IPS DF 4.7 (cell line): ENCODE measurements at regions not wholly inside any gene's neighbourhood (a gene's known extent, or its start where the extent isn't known, plus 50 kb on each side); places are given as distances from the start of the nearest gene placed in this dataset.

Experiments
- DNase-seq: peaks from one replicate; pipeline ENCODE4 v3.0.0-alpha.2; 2013; ENCODE audit warnings: low spot score; ENCODE audit errors: extremely low read depth

DNA sequence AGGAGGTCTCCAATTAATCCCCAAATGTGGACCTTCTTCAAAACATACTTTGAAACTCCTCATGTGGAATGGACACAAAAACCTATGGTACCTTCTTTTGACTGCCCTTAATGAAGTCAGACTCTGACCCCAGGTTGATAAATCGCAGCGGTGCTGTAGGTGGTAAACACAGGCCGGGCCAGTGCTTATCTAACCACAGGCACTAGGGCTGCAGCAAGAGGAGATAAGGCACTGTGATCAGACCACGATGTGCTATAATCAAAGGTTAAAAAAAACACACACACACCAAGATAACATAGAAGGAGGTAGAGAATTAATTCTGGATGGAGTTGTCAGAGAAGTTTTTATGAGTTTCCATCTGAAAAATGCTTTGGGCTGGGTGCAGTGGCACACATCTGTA is 52.3 kb upstream of the SIPA1L2 start:
- DNase-seq: no peak

DNA sequence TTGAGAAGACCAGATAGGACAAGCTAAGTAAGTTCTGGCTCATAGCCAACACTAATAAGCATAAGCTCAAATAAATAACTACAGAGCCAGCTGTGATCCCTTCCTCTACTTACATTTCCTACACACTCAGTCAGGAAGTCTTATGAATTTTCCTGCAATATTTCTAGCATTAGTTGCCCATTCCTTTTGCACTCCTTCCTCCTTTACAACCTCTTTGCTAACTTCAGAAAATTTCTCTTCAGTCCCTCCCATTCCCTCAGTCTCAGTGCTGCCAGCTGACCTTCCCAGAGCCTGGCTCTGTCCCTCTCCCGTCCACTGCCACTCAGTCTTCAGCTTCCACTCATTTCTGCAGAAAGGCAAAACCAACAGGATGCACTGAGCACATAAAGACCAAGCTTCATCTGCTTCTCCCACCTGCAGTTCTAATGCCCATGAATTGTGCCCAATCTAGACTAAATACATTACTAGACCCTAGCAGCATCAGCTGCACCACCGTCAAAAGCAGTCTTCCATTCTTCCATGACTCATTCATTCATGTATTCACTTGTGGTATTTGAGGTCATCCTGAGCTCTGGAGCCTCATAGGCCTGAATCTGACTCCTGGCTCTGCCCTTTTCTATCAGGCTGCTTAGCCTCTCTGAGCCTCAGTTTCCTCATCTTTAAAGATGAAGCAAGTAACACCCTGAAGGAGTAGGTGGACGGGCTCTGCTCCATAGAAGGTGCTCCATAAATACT is 54.6 kb upstream of the SIPA1L2 start:
- no peak for DNase-seq

DNA sequence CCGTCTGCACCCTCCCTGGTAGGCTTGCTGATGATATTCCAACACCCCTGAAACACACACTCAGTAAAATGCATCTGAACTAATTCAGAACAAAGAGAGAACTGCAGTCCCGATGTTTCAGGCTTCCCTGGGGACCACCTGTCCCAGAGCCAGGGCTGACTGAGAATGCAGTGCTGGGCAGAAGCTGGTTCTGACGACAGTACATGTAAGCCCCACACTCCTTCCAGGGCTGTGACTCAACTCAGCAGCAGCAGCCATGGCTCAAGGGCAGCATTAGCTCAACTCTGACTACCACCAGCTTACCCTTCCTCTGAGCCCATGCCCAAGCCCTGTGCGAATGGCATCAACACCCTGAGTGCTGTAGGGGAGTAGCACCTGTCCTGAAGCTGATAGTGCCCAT is 56.4 kb upstream of the SIPA1L2 start:
- DNase-seq: no peak

DNA sequence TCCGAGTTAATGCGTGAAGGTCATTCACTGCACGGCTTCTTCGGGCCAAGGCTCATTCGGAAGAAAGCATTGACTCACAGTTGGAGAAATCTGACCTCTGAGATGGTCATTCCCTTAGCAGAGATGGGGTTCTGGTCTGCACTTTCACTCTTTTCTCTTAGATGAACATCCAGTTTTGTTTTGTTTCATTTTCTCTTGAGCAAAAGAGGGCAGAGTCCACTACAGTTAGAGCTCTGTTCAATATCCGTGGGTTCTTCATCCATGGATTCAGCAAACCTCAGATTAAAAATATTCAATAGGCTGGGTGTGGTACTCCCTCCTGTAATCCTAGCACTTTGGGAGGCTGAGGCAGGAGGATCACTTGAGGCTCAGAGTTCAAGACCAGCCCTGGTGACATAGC is 57.4 kb upstream of the SIPA1L2 start:
- DNase-seq: no peak

DNA sequence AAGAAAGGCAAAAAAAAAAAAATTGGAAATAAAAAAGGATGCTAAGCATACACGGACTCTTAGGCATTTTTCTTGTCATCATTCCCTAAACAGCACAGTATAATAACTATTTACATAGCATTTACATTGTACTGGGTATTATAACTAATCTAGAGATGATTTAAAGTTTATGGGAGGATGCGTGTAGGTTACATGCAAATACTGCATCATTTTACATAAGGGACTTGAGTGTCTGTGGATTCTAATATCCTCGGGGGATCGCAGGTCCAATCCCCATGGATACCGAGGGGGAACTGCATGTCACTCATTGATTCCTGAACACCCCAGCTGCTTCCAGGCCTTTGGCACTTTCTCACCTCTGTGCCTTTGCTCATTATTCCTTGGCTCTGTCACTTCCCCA is 57.8 kb upstream of the SIPA1L2 start:
- DNase-seq: no peak

DNA sequence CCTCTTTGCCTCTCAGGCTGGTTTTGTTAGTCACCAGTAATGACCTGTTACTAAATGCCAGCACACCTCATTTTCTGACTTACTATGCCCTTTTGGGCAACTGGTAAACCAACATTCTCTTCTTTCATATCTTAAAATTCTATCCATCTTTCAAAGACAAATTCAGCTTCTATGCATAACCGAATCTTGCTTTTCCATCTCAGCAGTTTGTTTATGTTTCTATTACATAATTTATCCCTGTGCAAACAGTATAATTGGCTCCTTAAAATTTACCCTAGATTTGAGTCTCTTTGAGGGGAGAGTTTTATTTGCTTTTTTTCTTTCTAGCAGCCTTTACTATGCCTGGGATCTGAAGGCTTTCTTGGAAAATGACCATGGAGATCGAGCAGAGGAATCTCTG is 58.5 kb upstream of the SIPA1L2 start:
- DNase-seq: no peak

DNA sequence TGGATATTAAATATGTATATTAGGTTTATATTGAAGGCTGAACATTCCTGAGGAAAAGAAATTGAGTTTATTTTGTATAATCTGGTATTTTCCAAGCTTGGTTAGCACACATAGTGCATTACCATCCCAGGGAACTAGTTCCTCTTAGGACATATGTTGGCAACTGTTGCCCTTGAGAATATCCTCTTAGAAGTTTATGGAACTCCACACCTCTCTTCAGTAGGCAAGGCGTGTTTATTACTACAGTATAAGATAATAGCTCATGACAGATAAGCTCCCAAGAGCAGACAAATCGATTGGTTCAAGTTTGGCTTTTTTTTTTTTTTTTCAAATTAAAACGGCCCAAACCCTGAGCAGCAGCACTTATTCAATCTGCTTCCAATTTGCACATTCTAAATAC is 59.8 kb upstream of the SIPA1L2 start:
- DNase-seq: no peak

DNA sequence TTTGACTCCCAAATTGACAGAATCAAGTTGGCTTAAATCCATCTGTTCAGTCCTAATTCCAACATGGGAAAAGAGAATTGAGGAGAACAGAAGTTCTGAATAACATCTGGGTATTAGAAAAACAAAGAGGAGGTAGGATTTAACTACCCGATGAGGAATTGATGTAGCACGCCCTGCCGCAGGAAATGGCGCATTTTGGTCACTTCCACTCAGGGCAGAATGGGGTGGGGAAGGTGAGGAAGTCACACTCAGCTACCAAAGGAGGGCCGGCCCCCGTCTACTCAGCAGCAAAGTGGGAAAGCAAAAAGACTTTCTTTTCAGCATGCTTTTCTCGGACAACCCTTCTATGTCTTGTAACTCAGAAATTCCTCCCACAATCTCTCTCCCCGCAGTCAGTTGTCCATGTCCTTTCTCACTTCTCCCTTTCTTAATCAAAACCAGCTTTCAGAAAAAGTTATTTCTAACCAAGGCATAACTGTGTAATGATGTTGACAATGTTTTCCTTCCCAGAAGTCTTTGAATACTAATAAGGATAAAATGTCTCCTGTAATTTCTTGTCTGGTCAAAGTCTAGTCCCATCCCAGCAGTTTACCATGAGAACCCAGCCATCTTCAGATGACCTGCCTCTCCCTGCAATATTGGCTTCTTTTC is 60.5 kb upstream of the SIPA1L2 start:
- no peak for DNase-seq

DNA sequence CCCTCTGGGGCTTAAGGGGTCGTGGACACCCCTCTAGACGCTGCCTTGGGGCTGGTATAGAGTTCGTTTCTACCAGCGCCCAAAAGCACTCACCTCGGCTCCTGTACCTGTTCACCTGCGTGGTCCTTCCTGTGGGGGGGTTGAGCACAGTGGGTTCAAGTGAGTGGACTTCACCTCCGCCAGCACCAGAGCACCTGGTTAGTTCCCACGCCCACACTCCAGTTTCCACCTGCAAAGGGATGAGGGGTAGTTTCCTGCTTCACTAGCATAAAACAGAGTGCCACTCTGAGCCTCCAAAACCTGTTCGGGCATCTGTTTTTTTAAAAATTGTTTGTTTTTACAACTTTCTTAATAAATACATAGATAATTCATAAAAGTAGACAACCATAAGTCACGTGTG is 64.5 kb upstream of the SIPA1L2 start:
- no peak for DNase-seq

DNA sequence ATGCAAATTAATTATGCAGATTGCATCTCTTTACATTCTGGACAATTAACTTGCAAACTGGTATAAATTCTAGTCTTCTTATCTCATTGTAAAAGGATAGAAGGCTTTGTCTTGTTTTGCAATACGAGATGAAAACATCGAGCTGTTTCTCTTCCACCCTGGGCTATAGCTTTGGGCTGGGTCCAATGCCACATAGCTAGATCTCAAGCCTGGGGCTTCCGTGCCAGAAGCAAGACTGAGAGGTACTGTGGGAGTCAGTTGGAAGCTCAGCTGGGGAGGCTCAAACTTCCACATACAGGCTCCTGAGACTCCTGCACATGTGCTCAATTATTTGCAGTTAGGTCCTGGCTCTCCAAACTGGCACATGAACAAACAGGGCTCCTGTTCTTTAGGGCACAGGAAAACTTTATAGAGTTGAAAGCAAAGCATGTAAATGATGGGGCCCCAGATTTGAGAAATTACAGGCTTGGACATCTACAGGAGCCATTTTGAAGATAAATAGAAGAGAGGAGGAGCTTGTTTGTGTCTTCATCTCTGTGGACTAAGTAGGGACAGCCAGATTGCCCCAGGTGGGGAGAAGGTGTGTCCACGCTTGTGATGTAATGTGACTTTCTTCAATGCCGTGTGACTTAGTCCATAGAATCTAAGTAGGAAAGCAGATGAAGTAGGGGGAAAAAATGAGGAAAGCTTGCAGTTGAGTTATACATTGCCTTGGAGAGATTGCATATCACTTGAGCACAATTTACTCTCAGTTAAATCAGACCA is 65.9 kb upstream of the SIPA1L2 start:
- no peak for DNase-seq

DNA sequence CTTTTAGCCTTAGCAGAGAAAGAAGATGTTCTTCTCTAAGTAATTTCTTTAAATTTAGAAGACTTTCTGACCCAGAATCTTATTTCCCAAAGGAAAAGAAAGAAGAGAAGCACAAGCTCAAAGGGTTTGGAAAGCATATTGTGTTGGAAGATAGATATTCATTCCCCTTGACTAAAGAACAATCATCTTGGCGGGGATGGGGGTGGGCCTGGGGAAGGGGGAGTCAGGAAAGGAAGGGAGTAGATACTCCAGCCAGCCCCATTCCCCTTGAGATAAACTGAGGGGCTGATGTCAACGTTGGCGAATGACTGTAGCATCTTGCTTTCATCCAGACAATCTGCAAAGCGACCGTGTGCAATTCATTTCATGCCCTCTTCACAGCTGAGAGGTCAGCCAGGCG is 66.5 kb upstream of the SIPA1L2 start:
- no peak for DNase-seq

DNA sequence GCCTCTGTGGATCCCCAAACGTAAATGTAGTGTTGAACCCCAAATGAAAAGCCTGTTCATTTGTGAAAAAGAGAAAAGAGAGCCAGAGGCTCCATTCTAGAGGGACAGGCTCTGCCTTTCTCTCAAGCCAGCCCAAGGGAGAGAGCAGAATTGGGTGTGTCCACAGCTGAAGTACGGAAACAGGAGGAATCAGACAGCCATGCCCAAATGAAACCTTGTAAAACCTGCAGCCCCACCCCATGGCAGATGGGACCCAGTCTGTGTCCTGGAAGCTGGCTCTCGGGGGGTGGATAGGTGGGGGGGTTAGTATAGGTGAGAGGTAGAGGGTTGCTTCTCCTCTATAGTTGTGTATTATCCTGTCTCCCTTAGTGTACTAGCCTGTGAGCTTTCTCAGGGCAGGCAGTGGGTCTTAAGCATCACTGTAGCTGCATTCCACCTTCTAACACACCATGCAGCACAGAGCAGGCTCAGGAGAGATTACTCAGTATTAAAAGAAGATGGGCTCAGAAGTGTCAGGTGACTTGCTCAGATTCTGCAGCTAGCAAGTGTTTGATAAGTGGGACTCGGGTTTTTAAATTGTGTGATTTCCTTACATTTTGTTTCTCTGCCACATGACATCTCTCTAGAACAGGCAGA is 67.4 kb upstream of the SIPA1L2 start:
- DNase-seq: no peak

DNA sequence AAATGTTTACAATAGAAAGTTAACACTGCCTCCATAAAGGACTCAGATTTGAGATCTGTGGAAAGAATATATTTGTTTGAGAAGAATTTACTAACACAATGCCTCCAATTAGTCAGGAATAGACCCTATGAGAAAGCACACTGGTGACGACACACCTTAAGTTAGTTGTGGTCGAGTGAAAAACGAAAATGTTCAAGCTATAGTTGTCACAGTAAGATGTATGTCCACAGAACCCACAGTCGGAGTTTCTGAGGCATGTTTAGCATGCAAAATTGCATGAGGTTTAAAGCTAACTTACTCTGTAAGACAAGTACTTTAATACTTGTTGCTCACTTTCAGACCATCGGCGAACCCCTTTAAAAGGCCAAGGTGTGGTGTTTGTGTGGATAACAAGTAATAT is 69.9 kb upstream of the SIPA1L2 start:
- no peak for DNase-seq

DNA sequence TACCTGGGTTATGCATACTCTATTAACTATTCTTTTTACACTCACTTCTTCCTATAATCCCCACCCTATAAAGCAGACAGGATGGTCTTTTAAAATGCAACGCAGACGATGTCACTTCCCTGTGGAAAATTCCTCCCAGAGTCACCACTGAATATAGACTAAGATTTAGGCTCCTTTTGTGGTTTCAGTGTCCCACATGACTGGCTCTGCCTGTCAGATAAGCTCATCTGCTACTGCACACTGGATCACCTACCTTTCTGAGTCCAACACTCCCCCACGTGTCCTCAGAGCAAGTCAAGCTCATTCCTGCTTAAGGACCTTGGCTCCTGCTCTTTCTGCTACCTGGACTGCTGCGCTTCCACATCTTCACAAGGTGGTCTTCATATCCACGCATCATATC is 73.0 kb upstream of the SIPA1L2 start:
- no peak for DNase-seq

DNA sequence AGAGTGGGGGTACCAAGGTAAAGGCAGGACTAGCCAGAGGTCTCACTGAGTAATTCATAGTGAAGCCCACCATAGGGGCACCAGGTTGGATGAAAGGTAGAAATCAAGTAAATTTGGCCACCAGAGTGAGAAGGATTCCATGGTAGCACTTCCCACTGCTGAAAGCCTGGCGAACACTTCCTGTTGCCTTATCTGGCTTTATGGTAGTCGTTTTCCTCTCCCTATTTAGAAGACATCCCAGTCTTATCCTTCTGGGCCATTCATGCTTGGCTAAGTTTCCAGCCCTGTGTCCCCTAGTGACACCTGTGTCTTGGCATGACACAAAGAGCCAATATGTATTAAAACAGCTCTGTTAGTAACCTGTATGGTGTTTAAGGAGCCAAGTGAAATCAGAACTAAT is 74.3 kb upstream of the SIPA1L2 start:
- DNase-seq: no peak

DNA sequence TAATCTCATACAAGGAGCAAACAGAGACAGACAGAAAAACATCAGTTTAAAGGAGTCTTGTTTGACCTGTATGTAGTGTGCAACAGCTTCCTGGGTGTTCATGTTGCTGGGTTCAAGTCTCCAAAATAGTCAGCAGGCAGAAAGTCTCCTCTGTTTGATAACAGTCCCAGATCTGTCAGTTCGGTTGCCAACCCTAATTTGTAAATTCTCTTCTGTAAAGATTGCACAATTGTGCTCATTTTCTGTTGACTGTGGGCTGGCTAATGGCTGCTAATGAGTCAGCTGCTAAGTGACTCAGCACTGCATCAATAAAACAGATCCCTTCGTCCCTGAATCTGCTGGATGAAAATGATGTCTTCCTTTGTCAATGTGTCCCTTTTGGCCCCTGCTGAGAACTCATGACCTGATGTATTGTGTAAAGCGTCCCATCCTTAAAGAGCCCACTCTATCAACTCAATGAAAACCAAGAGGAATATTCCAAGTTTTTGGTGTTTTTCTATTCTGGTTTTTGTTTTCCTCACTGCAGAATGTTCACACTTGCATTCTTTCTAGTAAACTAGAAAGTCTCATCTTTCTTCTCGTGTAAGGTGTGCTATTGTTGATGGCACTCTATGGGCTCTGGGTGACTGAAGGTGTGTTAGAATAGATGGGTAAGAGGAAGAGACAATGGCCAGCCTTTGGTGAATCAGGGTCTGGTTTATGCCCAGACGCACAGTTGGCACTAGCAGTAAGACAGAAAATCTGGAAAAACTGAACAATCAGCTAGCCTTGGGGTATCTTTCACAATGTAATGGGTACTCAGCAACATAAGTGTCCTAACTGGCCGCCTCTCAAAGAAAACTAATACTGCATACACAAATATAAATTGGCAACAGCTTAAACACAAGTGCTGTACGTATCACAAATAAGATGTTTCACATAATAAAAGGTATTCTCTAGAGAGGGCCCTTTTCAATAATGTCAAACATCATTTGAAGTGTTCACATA is 75.1 kb upstream of the SIPA1L2 start:
- no peak for DNase-seq

DNA sequence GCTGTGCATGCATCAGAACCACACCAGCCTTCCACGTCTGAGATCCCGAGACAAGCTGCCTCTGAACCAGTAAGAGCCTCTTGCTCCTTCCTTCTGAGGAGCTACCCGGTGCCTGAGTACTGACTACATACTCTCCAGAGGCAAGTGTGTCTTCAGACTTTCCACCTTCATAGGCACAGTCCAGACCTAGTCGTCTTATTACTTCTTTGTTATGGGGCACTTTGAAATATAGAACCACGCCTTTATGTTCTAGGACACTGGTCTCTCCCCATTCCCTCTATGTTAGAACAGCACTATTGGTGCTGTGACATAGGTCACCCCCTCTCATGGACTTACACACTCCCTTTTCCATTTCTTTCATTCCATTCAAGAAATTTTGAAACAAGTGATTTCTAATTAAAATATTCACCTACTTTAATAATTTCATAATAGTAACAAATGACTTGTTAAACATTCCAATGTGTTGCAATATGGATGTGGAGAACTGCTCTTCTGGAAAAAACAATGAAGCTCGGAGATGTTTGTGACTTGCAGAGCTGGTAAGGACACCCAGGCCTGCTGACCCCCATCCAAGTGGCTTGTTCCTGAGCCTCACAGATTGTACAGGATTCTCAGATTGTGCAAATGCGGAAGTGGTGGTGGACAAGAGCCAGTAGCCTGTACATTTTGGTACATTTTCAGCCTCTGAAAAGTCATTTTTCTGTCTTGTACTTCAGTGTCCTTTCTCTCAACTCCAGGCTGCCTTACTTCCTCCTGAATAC is 76.1 kb upstream of the SIPA1L2 start:
- DNase-seq: no peak

DNA sequence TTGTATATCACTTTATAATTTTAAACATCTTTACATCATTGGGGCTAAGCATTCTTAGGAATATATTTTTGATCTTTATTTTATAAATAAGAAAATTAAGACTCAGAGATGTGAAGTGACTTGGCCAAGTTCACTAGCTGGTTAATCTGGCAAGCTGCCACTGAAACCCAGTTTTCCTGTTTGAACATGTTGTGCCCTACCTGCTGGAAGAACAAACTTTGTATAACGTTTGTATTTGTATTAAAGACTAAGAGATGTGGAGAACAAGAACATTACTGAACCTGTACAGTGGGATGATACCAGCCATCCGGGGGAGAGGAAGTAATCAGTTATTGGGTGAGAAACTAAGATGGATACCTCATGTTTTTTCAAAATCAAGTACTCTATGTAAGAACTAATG is 77.2 kb upstream of the SIPA1L2 start:
- no peak for DNase-seq

DNA sequence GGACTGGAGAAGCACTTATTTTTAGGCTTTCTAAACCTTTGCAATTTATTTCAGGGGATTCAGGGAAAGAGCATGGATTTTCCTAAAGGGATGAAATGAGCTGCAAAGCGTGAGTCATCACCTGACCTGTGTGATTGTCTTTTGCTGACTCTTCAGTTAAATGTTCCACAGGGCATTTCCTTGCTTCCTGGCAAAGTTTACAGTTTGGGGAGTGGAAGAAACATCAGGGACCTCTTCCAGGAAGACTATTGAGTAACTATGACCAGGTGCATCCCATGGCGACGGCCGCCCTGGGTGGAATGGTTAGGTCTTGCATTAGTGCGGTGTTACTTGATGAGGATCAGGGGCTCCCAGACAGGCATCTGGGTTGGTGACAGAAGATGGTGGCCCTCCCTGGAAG is 79.5 kb upstream of the SIPA1L2 start:
- DNase-seq: no peak

DNA sequence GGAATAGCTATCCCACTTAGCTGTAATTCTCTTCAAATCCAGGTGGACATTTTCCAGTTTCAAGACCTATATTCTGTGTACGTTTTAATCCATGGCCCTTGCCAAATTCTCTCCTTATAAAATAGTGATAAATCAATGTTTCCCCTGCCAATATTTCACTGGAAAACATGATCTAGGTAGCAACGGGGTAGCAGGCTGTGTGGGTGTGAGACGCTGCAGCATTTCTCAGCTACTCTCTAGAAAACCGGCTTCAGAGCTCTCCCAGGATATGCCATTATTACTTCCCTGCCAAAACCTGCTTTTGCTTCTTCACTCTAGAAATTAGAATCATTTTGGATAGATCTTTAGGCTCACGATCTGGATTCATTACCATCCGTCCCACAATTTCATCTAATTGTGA is 82.1 kb upstream of the SIPA1L2 start:
- no peak for DNase-seq
